AG09309 (cell line): ENCODE measurements at regions not wholly inside any gene's neighbourhood (a gene's known extent, or its start where the extent isn't known, plus 50 kb on each side); places are given as distances from the start of the nearest gene placed in this dataset.

ENCODE experiments used
- DNase-seq: peaks from one replicate; pipeline ENCODE4 v3.0.0-alpha.2; 2010; ENCODE audit warnings: low read depth
- H3K4me3 ChIP-seq: 2 replicates; pipeline ENCODE4 v1.5.1; 2011; ENCODE audit warnings: mild to moderate bottlenecking, low read depth, low read length, moderate library complexity; ENCODE audit not compliant: control insufficient read depth
- CTCF ChIP-seq: IDR thresholded peaks from 2 replicates; pipeline ENCODE4 v1.5.1; 2011; ENCODE audit warnings: mild to moderate bottlenecking, low read depth, low read length, inconsistent platforms; ENCODE audit not compliant: insufficient read depth, control insufficient read depth; ENCODE audit errors: missing control alignments

- no peak for TF ChIP-seq CTCF
- H3K4me3 ChIP-seq: no peak overlapping the region
- DNase-seq: no peak
These were observed 1280.8 kb downstream of the PCDH7 start for GRCh38 chr4:32000846-32001488.

- DNase-seq: no peak
- TF ChIP-seq CTCF: no peak
- H3K4me3 ChIP-seq: no peak overlapping the region
These were observed 1282.0 kb downstream of the PCDH7 start for GRCh38 chr4:32002037-32002747.

GRCh38 chr4:32003548-32003947 is 1283.4 kb downstream of the PCDH7 start:
- no peak for DNase-seq
- TF ChIP-seq CTCF: no peak
- H3K4me3 ChIP-seq: no peak overlapping the region

GRCh38 chr4:32010221-32010620 is 1290.1 kb downstream of the PCDH7 start:
- no peak overlapping the region for H3K4me3 ChIP-seq
- no peak for TF ChIP-seq CTCF
- DNase-seq: no peak

- TF ChIP-seq CTCF: no peak
- no peak for DNase-seq
- H3K4me3 ChIP-seq: no peak overlapping the region
These were observed 1301.9 kb downstream of the PCDH7 start for GRCh38 chr4:32022071-32022470.

GRCh38 chr4:32025851-32026459 is 1305.8 kb downstream of the PCDH7 start:
- no peak overlapping the region for H3K4me3 ChIP-seq
- no peak for TF ChIP-seq CTCF
- no peak for DNase-seq
